K562 (cell line): ENCODE measurements at regions not wholly inside any gene's neighbourhood (a gene's known extent, or its start where the extent isn't known, plus 50 kb on each side); places are given as distances from the start of the nearest gene placed in this dataset.

Experiments used
- ATAC-seq: fragments of 200-7000 bp; cut with Tn5 transposase; 3 replicates; pipeline ENCODE4 v1.9.1; 2020; ENCODE audit warnings: moderate library complexity
- BruUV-seq: library from RNA; stranded (reverse); fragments of 400-500 nt; replicated peaks from 2 replicates; lab custom pipeline; 2021; lab: Mats Ljungman, UMichigan
- CTCF ChIA-PET: fragments of 300-600 bp; formaldehyde crosslinking; extraction: SDS; loops from one replicate; lab custom pipeline; 2021; ENCODE audit warnings: low intra/inter-chr PET ratio; lab: Yijun Ruan, JAX
- POLR2A ChIA-PET: fragments of 300-600, 350-650 bp; sonication (Branson Sonifier 250); formaldehyde crosslinking; extraction: SDS; loops from one replicate; lab custom pipeline; 2021; ENCODE audit warnings: antibody characterized with exemption, inconsistent platforms; lab: Yijun Ruan, JAX
- DNase-seq, 4 experiments: peaks; one replicate each; pipeline versions ENCODE4 v3.0.0 to v3.0.0-alpha.2; 2011 to 2018; ENCODE audit warnings: low spot score in 3 of 4, mixed read lengths in 3 of 4; ENCODE audit errors: extremely low read depth in 1 of 4
- FAIRE-seq: peaks from 2 replicates; lab custom pipeline; 2011; peaks lifted over from hg19 to GRCh38; lab: Jason Lieb, UNC
- H2AFZ ChIP-seq: 2 replicates; pipeline ENCODE4 v1.6.0; 2011; ENCODE audit warnings: low read depth, low read length, control low read depth, inconsistent platforms
- H3K27ac ChIP-seq: fragments of 200-600 bp; 3 replicates; pipeline ENCODE4 v1.8.0; 2011; ENCODE audit warnings: low read depth, mild to moderate bottlenecking, control low read depth, inconsistent platforms, low read length, moderate library complexity, mixed read lengths; ENCODE audit errors: extremely low read depth
- H3K27me3 ChIP-seq, 2 experiments: fragments of 300-600 bp in 1 of 2; 2 replicates in 1 of 2; 3 replicates in 1 of 2; pipeline versions ENCODE4 v1.6.0 to v1.8.0; 2011; ENCODE audit warnings: inconsistent platforms in 2 of 2, low read length in 2 of 2, mild to moderate bottlenecking in 1 of 2, mixed read lengths in 1 of 2, moderate library complexity in 1 of 2; ENCODE audit not compliant: control insufficient read depth in 2 of 2, insufficient read depth in 2 of 2
- H3K36me3 ChIP-seq: fragments of 300-600 bp; 3 replicates; pipeline ENCODE4 v1.8.0; 2011; ENCODE audit warnings: mild to moderate bottlenecking, low read length, inconsistent platforms; ENCODE audit not compliant: control insufficient read depth, insufficient read depth
- H3K4me1 ChIP-seq, 2 experiments: fragments of 200-600 bp in 1 of 2; replicated peaks in 1 of 2; 2 replicates in 1 of 2; 3 replicates in 1 of 2; pipeline versions ENCODE4 v1.5.1 to v1.8.0; 2011; ENCODE audit warnings: inconsistent platforms in 2 of 2, low read length in 2 of 2, mild to moderate bottlenecking in 1 of 2, mixed read lengths in 1 of 2, moderate library complexity in 1 of 2; ENCODE audit not compliant: control insufficient read depth in 2 of 2, insufficient read depth in 2 of 2
- H3K4me2 ChIP-seq: 2 replicates; pipeline ENCODE4 v1.6.1; 2011; ENCODE audit warnings: low read length, control low read depth, inconsistent platforms, mixed read lengths; ENCODE audit not compliant: insufficient read depth
- H3K4me3 ChIP-seq: fragments of 200-600 bp; sonication (generic), shearing (Covaris generic); 2 replicates; pipeline ENCODE4 v1.5.1; 2016; ENCODE audit warnings: control low read depth, inconsistent platforms
- H3K79me2 ChIP-seq: fragments of 200-600 bp; 3 replicates; pipeline ENCODE4 v1.8.0; 2011; ENCODE audit warnings: low read length, inconsistent platforms; ENCODE audit not compliant: control insufficient read depth, insufficient read depth
- H3K9ac ChIP-seq, 2 experiments: 2 replicates each; pipeline versions ENCODE4 v1.6.0 to v1.6.1; 2011; ENCODE audit warnings: low read depth in 2 of 2, low read length in 2 of 2, control low read depth in 1 of 2, inconsistent platforms in 1 of 2, mild to moderate bottlenecking in 1 of 2, mixed read lengths in 1 of 2; ENCODE audit not compliant: insufficient read depth in 1 of 2
- H3K9me1 ChIP-seq: one replicate; pipeline ENCODE4 v1.6.0; 2011; ENCODE audit warnings: inconsistent platforms, mild to moderate bottlenecking, low read length, moderate library complexity; ENCODE audit not compliant: control insufficient read depth, insufficient read depth
- H3K9me3 ChIP-seq: replicated peaks from 2 replicates; pipeline ENCODE4 v1.5.1; 2011; ENCODE audit warnings: low read depth, low read length, inconsistent platforms; ENCODE audit not compliant: control insufficient read depth, insufficient read depth
- H4K20me1 ChIP-seq: replicated peaks from 2 replicates; pipeline ENCODE4 v1.6.1; 2011; ENCODE audit warnings: low read length, inconsistent platforms, mixed read lengths; ENCODE audit not compliant: control insufficient read depth, insufficient read depth
- CEBPG ChIP-seq, 3 experiments: fragments of 200-800 bp in 1 of 3; sonication (Bioruptor generic) in 1 of 3; sonication (generic) in 1 of 3; formaldehyde crosslinking in 1 of 3; IDR thresholded peaks in 2 of 3; conservative IDR thresholded peaks in 1 of 3; 2 replicates each; pipeline versions ENCODE4 v1.6.1 to v1.8.0; 2016 to 2022; ENCODE audit warnings: missing compliant biosample characterization in 2 of 3, missing genetic modification characterization in 2 of 3, mild to moderate bottlenecking in 1 of 3, missing genetic modification reagents in 1 of 3
- MBD2 ChIP-seq: sonication (generic); IDR thresholded peaks from 2 replicates; pipeline ENCODE4 v1.6.1; 2016; ENCODE audit warnings: low read depth, borderline replicate concordance
- MEF2A ChIP-seq: IDR thresholded peaks from 2 replicates; pipeline ENCODE4 v1.6.1; 2011; ENCODE audit warnings: low read depth, mild to moderate bottlenecking, low read length, moderate library complexity; ENCODE audit not compliant: control insufficient read depth
- RBM39 ChIP-seq: fragments of 200-400 bp; formaldehyde crosslinking; optimal IDR thresholded peaks from 2 replicates; pipeline ENCODE3; 2018; ENCODE audit warnings: low read depth, low read length
- TAF7 ChIP-seq: fragments of 450-650 bp; IDR thresholded peaks from 2 replicates; pipeline ENCODE4 v1.6.1; 2016; ENCODE audit warnings: missing genetic modification characterization, missing compliant biosample characterization
- ZBED1 ChIP-seq: IDR thresholded peaks from 2 replicates; pipeline ENCODE4 v1.6.1; 2014
- WGBS: fragments of 100-300 bp; shearing (Covaris generic); methylation state at CpG from one replicate; pipeline ENCODE4 v1.1.6; 2016; ENCODE audit warnings: low coverage, mixed read lengths; ENCODE audit not compliant: insufficient coverage; ENCODE audit errors: missing lambda C conversion rate; 5-methylcytosine and 5-hydroxymethylcytosine counted together
- in situ Hi-C: fragments of 300-500 bp; cut with MboI; formaldehyde crosslinking; loops from 4 replicates; pipeline ENCODE4 v1.15.0; 2018; ENCODE audit warnings: inconsistent platforms, mixed read lengths
- intact Hi-C: fragments of 100-400 bp; cut with micrococcal nuclease; formaldehyde crosslinking; loops from 2 replicates; pipeline ENCODE4 v1.14.2; 2022
- TF ChIP-seq, protein P1 (sequence below): sonication (generic); formaldehyde crosslinking; IDR thresholded peaks from 2 replicates; pipeline ENCODE4 v1.8.0; 2022; ENCODE audit warnings: missing genetic modification reagents, mild to moderate bottlenecking, moderate library complexity, borderline replicate concordance

DNA sequence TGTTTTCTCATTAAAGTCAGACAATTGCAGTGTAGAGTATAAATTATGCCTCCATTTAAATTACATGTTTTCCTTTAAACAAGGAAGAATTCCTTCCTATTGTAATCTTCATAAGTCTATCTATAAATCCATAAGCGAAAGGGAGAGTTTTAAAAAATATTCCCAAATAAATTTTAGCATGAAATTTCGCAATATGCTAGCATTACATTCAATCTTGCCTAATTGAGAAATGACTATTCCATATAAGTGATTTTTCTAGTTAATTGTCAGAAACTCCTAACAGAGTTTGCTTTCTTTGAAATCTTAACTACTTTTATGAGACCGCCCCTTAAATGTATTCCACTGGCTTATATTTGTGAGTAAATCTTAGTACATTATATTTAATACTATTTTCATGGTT is 133.1 kb upstream of the CRIM1 start:
- no peak overlapping the region for H3K4me2 ChIP-seq
- ChIA-PET CTCF (no interaction called here), POLR2A (no interaction called here)
- TF ChIP-seq, protein P1, sequence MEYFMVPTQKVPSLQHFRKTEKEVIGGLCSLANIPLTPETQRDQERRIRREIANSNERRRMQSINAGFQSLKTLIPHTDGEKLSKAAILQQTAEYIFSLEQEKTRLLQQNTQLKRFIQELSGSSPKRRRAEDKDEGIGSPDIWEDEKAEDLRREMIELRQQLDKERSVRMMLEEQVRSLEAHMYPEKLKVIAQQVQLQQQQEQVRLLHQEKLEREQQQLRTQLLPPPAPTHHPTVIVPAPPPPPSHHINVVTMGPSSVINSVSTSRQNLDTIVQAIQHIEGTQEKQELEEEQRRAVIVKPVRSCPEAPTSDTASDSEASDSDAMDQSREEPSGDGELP (CRISPR knock-in tag), result no peak
- no peak for TF ChIP-seq RBM39
- no peak for TF ChIP-seq MEF2A
- TF ChIP-seq CEBPG (CRISPR knock-in tag; IDR thresholded peaks at IDR 0.05), result no peak
- TF ChIP-seq CEBPG (tag; conservative IDR thresholded peaks at IDR 0.05 in 1 of 2, IDR thresholded peaks at IDR 0.05 in 1 of 2), result peak in 1 of 2 experiments; percentile 22; a peak in 1 of 4 replicates
- no peak for TF ChIP-seq TAF7
- TF ChIP-seq ZBED1, result no peak
- TF ChIP-seq MBD2, result no peak
- H4K20me1 ChIP-seq, result no peaks in the 10 kb centered on the region
- H3K27me3 ChIP-seq, result no peaks in the 10 kb centered on the region
- H3K4me3 ChIP-seq, result no peak overlapping the region
- intact Hi-C loops, result no loop called here
- H3K27ac ChIP-seq, result no peak overlapping the region
- H3K9ac ChIP-seq, result no peak overlapping the region
- no TSS peak for BruUV-seq
- no peaks in the 10 kb centered on the region for H3K36me3 ChIP-seq
- 0% methylated on average over 3 of the region's 3 CpGs for WGBS
- H3K9me3 ChIP-seq, result no peaks in the 10 kb centered on the region
- no peak overlapping the region for H2AFZ ChIP-seq
- FAIRE-seq (no peak), DNase-seq (no peak), ATAC-seq (no peak)
- in situ Hi-C loops, result no loop called here
- no peaks in the 10 kb centered on the region for H3K79me2 ChIP-seq
- no peaks in the 10 kb centered on the region for H3K4me1 ChIP-seq
- H3K9me1 ChIP-seq, result no peaks in the 10 kb centered on the region
